H1 (cell line): ENCODE measurements at regions not wholly inside any gene's neighbourhood (a gene's known extent, or its start where the extent isn't known, plus 50 kb on each side); places are given as distances from the start of the nearest gene placed in this dataset.

ENCODE experiments used
- CTCF ChIA-PET: fragments of 300-600 bp; sonication (Branson Sonifier 250); formaldehyde crosslinking; loops from one replicate; lab custom pipeline; 2021; ENCODE audit not compliant: partially characterized antibody; lab: Charles Lee
- POLR2A ChIA-PET: fragments of 300-600 bp; sonication (Branson Sonifier 250); formaldehyde crosslinking; loops from one replicate; lab custom pipeline; 2021; ENCODE audit warnings: inconsistent platforms; ENCODE audit not compliant: partially characterized antibody; lab: Charles Lee
- DNase-seq, 2 experiments: peaks; one replicate each; pipeline versions ENCODE4 v3.0.0 to v3.0.0-alpha.2; 2010 to 2022; ENCODE audit warnings: low spot score in 2 of 2, low read depth in 1 of 2, mixed read lengths in 1 of 2
- FAIRE-seq: peaks from 2 replicates; lab custom pipeline; 2011; peaks lifted over from hg19 to GRCh38; lab: Jason Lieb, UNC
- H2AFZ ChIP-seq: 2 replicates; pipeline ENCODE4 v1.8.1; 2012; ENCODE audit warnings: low read length, inconsistent platforms
- H2AK5ac ChIP-seq: 2 replicates; pipeline ENCODE4 v1.6.1; 2013; ENCODE audit warnings: low read depth, low read length
- H2BK120ac ChIP-seq: replicated peaks from 2 replicates; pipeline ENCODE3; 2013; ENCODE audit warnings: low read depth, low read length, inconsistent platforms
- H2BK12ac ChIP-seq: 2 replicates; pipeline ENCODE4 v1.6.1; 2013; ENCODE audit warnings: low read depth, low read length
- H2BK15ac ChIP-seq: 2 replicates; pipeline ENCODE4 v1.6.1; 2013; ENCODE audit warnings: low read length
- H2BK20ac ChIP-seq: 2 replicates; pipeline ENCODE4 v1.6.1; 2013; ENCODE audit warnings: low read length
- H2BK5ac ChIP-seq: 2 replicates; pipeline ENCODE4 v1.6.1; 2013; ENCODE audit warnings: low read depth, low read length
- H3K14ac ChIP-seq: 2 replicates; pipeline ENCODE4 v1.6.1; 2013; ENCODE audit warnings: inconsistent platforms; ENCODE audit not compliant: insufficient read length
- H3K18ac ChIP-seq: 2 replicates; pipeline ENCODE4 v1.6.1; 2013; ENCODE audit warnings: low read length; ENCODE audit errors: extremely low read depth
- H3K23ac ChIP-seq: 2 replicates; pipeline ENCODE4 v1.6.1; 2013; ENCODE audit warnings: inconsistent platforms; ENCODE audit not compliant: insufficient read length
- H3K23me2 ChIP-seq: 2 replicates; pipeline ENCODE4 v1.6.1; 2013; ENCODE audit warnings: low read depth, low read length
- H3K27ac ChIP-seq: 2 replicates; pipeline ENCODE4 v1.6.1; 2011; ENCODE audit warnings: low read depth, low read length, inconsistent platforms
- H3K27me3 ChIP-seq, 4 experiments: replicated peaks in 1 of 4; 1 replicate in 1 of 4; 2 replicates in 3 of 4; pipeline versions ENCODE4 v1.6.1 to v1.8.1; 2011 to 2013; ENCODE audit warnings: low read length in 3 of 4, mild to moderate bottlenecking in 3 of 4, inconsistent platforms in 2 of 4, mixed read lengths in 2 of 4, moderate library complexity in 1 of 4; ENCODE audit not compliant: control insufficient read depth in 3 of 4, insufficient read depth in 3 of 4; ENCODE audit errors: extremely low read depth in 1 of 4
- H3K36me3 ChIP-seq, 4 experiments: 2 replicates each; pipeline versions ENCODE4 v1.6.1 to v1.8.1; 2011 to 2013; ENCODE audit warnings: mild to moderate bottlenecking in 4 of 4, low read length in 3 of 4, moderate library complexity in 2 of 4, control low read depth in 1 of 4, inconsistent platforms in 1 of 4; ENCODE audit not compliant: insufficient read depth in 4 of 4, control insufficient read depth in 2 of 4
- H3K4ac ChIP-seq: replicated peaks from 2 replicates; pipeline ENCODE3; 2013; ENCODE audit warnings: low read length, low read depth, mixed read lengths, inconsistent platforms; ENCODE audit not compliant: insufficient read length
- H3K4me1 ChIP-seq, 4 experiments: replicated peaks in 1 of 4; 1 replicate in 1 of 4; 2 replicates in 3 of 4; pipeline versions ENCODE4 v1.6.1 to v1.8.1; 2011 to 2013; ENCODE audit warnings: low read length in 3 of 4, inconsistent platforms in 2 of 4, mixed read lengths in 1 of 4; ENCODE audit not compliant: insufficient read depth in 4 of 4, control insufficient read depth in 3 of 4
- H3K4me2 ChIP-seq, 2 experiments: 2 replicates each; pipeline versions ENCODE4 v1.6.1 to v1.8.1; 2011 to 2013; ENCODE audit warnings: low read depth in 2 of 2, low read length in 2 of 2, control low read depth in 1 of 2, inconsistent platforms in 1 of 2, mild to moderate bottlenecking in 1 of 2; ENCODE audit not compliant: insufficient read depth in 1 of 2
- H3K4me3 ChIP-seq, 4 experiments: fragments of 200-600, 300-600 bp in 1 of 4; sonication (generic), shearing (Covaris generic), sonication (Bioruptor Twin) in 1 of 4; 2 replicates each; pipeline versions ENCODE4 v1.5.1 to v1.8.1; 2011 to 2016; ENCODE audit warnings: low read length in 4 of 4, low read depth in 3 of 4, control low read depth in 2 of 4, inconsistent platforms in 2 of 4, mild to moderate bottlenecking in 2 of 4, mixed read lengths in 1 of 4, moderate library complexity in 1 of 4; ENCODE audit not compliant: insufficient read depth in 2 of 4; ENCODE audit errors: extremely low read depth in 1 of 4
- H3K56ac ChIP-seq: replicated peaks from 2 replicates; pipeline ENCODE3; 2013; ENCODE audit warnings: low read depth, mild to moderate bottlenecking, mixed read lengths, low read length, inconsistent platforms; ENCODE audit not compliant: insufficient read length
- H3K79me1 ChIP-seq: 2 replicates; pipeline ENCODE4 v1.6.1; 2013; ENCODE audit warnings: low read depth, low read length, control low read depth
- H3K79me2 ChIP-seq, 2 experiments: 2 replicates each; pipeline versions ENCODE4 v1.6.1 to v1.8.1; 2012 to 2013; ENCODE audit warnings: low read length in 2 of 2, mild to moderate bottlenecking in 2 of 2, inconsistent platforms in 1 of 2; ENCODE audit not compliant: insufficient read depth in 2 of 2, control insufficient read depth in 1 of 2
- H3K9ac ChIP-seq, 4 experiments: replicated peaks in 1 of 4; 1 replicate in 1 of 4; 2 replicates in 3 of 4; pipeline versions ENCODE4 v1.6.1 to v1.8.1; 2011 to 2013; ENCODE audit warnings: low read depth in 3 of 4, low read length in 3 of 4, control low read depth in 2 of 4, mild to moderate bottlenecking in 2 of 4, moderate library complexity in 2 of 4, inconsistent platforms in 1 of 4; ENCODE audit errors: extremely low read depth in 1 of 4
- H3K9me3 ChIP-seq, 2 experiments: 2 replicates each; pipeline versions ENCODE4 v1.6.1 to v1.8.1; 2012 to 2013; ENCODE audit warnings: mild to moderate bottlenecking in 2 of 2, moderate library complexity in 2 of 2, control low read depth in 1 of 2, inconsistent platforms in 1 of 2, low read depth in 1 of 2, low read length in 1 of 2, mixed read lengths in 1 of 2; ENCODE audit not compliant: insufficient read depth in 2 of 2
- H4K20me1 ChIP-seq, 2 experiments: replicated peaks in 1 of 2; 2 replicates each; pipeline versions ENCODE3 to v1.8.1; 2011 to 2013; ENCODE audit warnings: inconsistent platforms in 2 of 2, low read length in 2 of 2, mild to moderate bottlenecking in 1 of 2; ENCODE audit not compliant: insufficient read depth in 2 of 2, control insufficient read depth in 1 of 2
- H4K5ac ChIP-seq: 2 replicates; pipeline ENCODE4 v1.6.1; 2013; ENCODE audit warnings: low read length, low read depth, mixed read lengths, inconsistent platforms; ENCODE audit not compliant: insufficient read length
- H4K8ac ChIP-seq: 2 replicates; pipeline ENCODE4 v1.8.0; 2013; ENCODE audit warnings: mild to moderate bottlenecking, moderate library complexity, low read length, inconsistent platforms; ENCODE audit not compliant: insufficient read depth; ENCODE audit errors: extremely low read depth
- H4K91ac ChIP-seq: replicated peaks from 2 replicates; pipeline ENCODE3; 2013; ENCODE audit warnings: low read length, mixed read lengths, inconsistent platforms; ENCODE audit not compliant: insufficient read length
- BCL11A ChIP-seq, 2 experiments: IDR thresholded peaks; one replicate each; pipeline ENCODE4 v1.6.1; 2011; ENCODE audit warnings: low read depth in 2 of 2, low read length in 2 of 2, mild to moderate bottlenecking in 2 of 2
- CBX5 ChIP-seq: fragments of 300-800, 300-1000 bp; sonication (generic); IDR thresholded peaks from 2 replicates; pipeline ENCODE4 v1.7.1; 2016; ENCODE audit warnings: antibody characterized with exemption, low read length, low read depth
- FOSL1 ChIP-seq: IDR thresholded peaks from 2 replicates; pipeline ENCODE4 v1.6.1; 2011; ENCODE audit warnings: mild to moderate bottlenecking, low read depth, low read length, moderate library complexity; ENCODE audit not compliant: insufficient read depth
- GTF2F1 ChIP-seq: IDR thresholded peaks from 2 replicates; pipeline ENCODE4 v1.6.1; 2012; ENCODE audit warnings: low read depth, low read length, improper control_type of control experiment, borderline replicate concordance
- NANOG ChIP-seq: IDR thresholded peaks from 2 replicates; pipeline ENCODE4 v1.6.1; 2011; ENCODE audit warnings: low read length, low read depth, mild to moderate bottlenecking, inconsistent platforms; ENCODE audit not compliant: insufficient read depth, poor library complexity, severe bottlenecking
- NRF1 ChIP-seq: IDR thresholded peaks from 2 replicates; pipeline ENCODE4 v1.6.1; 2011; ENCODE audit warnings: mild to moderate bottlenecking, low read depth, low read length, improper control_type of control experiment
- SUZ12 ChIP-seq: fragments of 200-600 bp; sonication (generic); IDR thresholded peaks from 2 replicates; pipeline ENCODE4 v1.6.1; 2012; ENCODE audit warnings: mild to moderate bottlenecking, inconsistent platforms, low read length, moderate library complexity, mixed read lengths
- TAF7 ChIP-seq: optimal IDR thresholded peaks from 2 replicates; pipeline ENCODE3; 2011; ENCODE audit warnings: low read depth, mild to moderate bottlenecking, inconsistent platforms, low read length, moderate library complexity, borderline replicate concordance
- WGBS, 2 experiments: shearing (Covaris generic) in 1 of 2; methylation state at CpG; one replicate each; pipeline versions ENCODE4 v1.1.6 to v1.1.7; 2013 to 2015; ENCODE audit warnings: low lambda C conversion rate in 2 of 2, mixed read lengths in 2 of 2, inconsistent platforms in 1 of 2, low coverage in 1 of 2, missing lambda C conversion rate in 1 of 2; ENCODE audit not compliant: insufficient replicate concordance in 2 of 2, insufficient coverage in 1 of 2, insufficient read length in 1 of 2; ENCODE audit errors: extremely low coverage in 1 of 2, missing lambda C conversion rate in 1 of 2; 5-methylcytosine and 5-hydroxymethylcytosine counted together

DNA sequence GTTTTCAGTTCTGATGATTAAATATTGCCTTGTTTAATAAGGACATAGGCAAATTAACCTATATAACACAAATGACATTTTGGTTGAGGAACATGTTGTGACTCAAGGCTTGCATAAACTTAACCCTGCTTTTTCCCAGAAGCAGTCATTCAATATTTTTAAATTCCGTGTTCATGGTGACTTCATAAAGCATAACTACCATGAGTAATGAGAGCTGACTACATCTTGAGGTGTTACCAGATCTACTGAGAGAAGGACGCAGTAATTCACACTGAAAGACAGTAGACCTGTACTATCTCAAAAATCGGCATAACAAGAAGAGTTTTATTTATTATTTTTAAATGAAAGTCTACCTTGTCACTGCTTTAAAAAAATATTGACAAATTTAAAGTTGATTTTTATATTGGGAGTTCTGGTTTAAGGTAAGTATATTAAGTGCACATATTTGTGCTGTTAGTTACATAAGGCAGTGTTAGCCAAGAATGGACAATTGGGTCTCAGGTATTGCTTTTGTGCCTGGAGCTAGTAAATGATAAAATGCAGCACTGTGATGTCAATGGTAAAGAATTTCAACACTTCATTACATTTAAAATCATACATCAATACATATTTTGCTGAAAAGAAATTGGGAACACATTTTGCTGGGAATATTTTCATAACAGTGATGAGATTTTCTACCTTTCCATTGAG, 1198.5 kb downstream of the FSCB start:
- H3K9ac ChIP-seq = no peak overlapping the region
- ChIA-PET POLR2A (no interaction called here), CTCF (no interaction called here)
- H2BK120ac ChIP-seq = no peak overlapping the region
- no peaks in the 10 kb centered on the region for H3K79me2 ChIP-seq
- no peak overlapping the region for H2AK5ac ChIP-seq
- no peak overlapping the region for H3K23ac ChIP-seq
- H3K4me1 ChIP-seq = no peaks in the 10 kb centered on the region; a peak in 1 of 7 replicates
- no peak overlapping the region for H2BK15ac ChIP-seq
- H3K4ac ChIP-seq = no peak overlapping the region
- no peak overlapping the region for H2BK12ac ChIP-seq
- H3K27me3 ChIP-seq = no peaks in the 10 kb centered on the region
- no peak overlapping the region for H4K5ac ChIP-seq
- 86% methylated on average over 3 of the region's 3 CpGs; no CpG with 5 or more reads in 1 of the 2 experiments for WGBS, 2 experiments
- DNase-seq (no peak), FAIRE-seq (no peak)
- TF ChIP-seq GTF2F1 (no peak), CBX5 (no peak), SUZ12 (no peak), NANOG (no peak), FOSL1 (no peak), TAF7 (no peak), NRF1 (no peak), BCL11A (IDR thresholded peaks at IDR 0.05; ENCODE audit: low read depth in 2 of 2, low read length in 2 of 2) (no peak)
- H2BK20ac ChIP-seq = no peak overlapping the region
- H3K56ac ChIP-seq = no peak overlapping the region
- no peak overlapping the region; the same call in 1 of the 2 replicates for H2AFZ ChIP-seq
- H3K79me1 ChIP-seq = no peaks in the 10 kb centered on the region
- H3K4me2 ChIP-seq = no peak overlapping the region
- no peaks in the 10 kb centered on the region for H4K20me1 ChIP-seq
- no peak overlapping the region for H3K4me3 ChIP-seq
- H3K14ac ChIP-seq = no peak overlapping the region
- H3K9me3 ChIP-seq = no peaks in the 10 kb centered on the region
- no peak overlapping the region for H3K18ac ChIP-seq
- H4K8ac ChIP-seq = no peak overlapping the region
- no peaks in the 10 kb centered on the region for H3K23me2 ChIP-seq
- no peaks in the 10 kb centered on the region for H3K36me3 ChIP-seq
- H2BK5ac ChIP-seq = no peak overlapping the region
- H4K91ac ChIP-seq = no peak overlapping the region
- no peak overlapping the region for H3K27ac ChIP-seq
